B cell (primary cell): ENCODE measurements at regions not wholly inside any gene's neighbourhood (a gene's known extent, or its start where the extent isn't known, plus 50 kb on each side); places are given as distances from the start of the nearest gene placed in this dataset.

Experiments used
- ATAC-seq: fragments of 200-7000 bp; cut with Tn5 transposase; one replicate; pipeline ENCODE4 v1.10.0; 2021; ENCODE audit warnings: low read depth, mild to moderate bottlenecking, moderate number of reproducible peaks, moderate library complexity
- CTCF ChIA-PET: fragments of 350-600 bp; sonication (Branson Sonifier 250); formaldehyde crosslinking; loops from one replicate; lab custom pipeline; 2021; ENCODE audit warnings: antibody characterized with exemption, inconsistent platforms; lab: Charles Lee
- POLR2A ChIA-PET: fragments of 350-600 bp; sonication (Branson Sonifier 250); formaldehyde crosslinking; loops from one replicate; lab custom pipeline; 2021; ENCODE audit warnings: antibody characterized with exemption; lab: Charles Lee
- DNase-seq: peaks from one replicate; pipeline ENCODE4 v3.0.0; 2013
- H2AFZ ChIP-seq: 2 replicates; pipeline ENCODE4 v1.6.1; 2012; ENCODE audit warnings: mild to moderate bottlenecking, low read depth, low read length; ENCODE audit not compliant: insufficient read depth, poor library complexity, severe bottlenecking
- H3K27ac ChIP-seq, 2 donors: 1 replicate in 1 of 2; 2 replicates in 1 of 2; pipeline ENCODE4 v1.5.1; 2012 to 2013; ENCODE audit warnings: low read length in 2 of 2, mild to moderate bottlenecking in 2 of 2, moderate library complexity in 1 of 2
- H3K27me3 ChIP-seq, 4 experiments: fragments of 200-600 bp in 1 of 4; sonication (generic) in 1 of 4; replicated peaks in 1 of 4; 1 replicate in 2 of 4; 2 replicates in 2 of 4; pipeline versions ENCODE4 v1.6.1 to v1.7.0; 2013 to 2016; ENCODE audit warnings: low read length in 3 of 4, mild to moderate bottlenecking in 2 of 4, mixed read lengths in 1 of 4, moderate library complexity in 1 of 4; ENCODE audit not compliant: insufficient read depth in 4 of 4, control insufficient read depth in 3 of 4; ENCODE audit errors: control extremely low read depth in 1 of 4
- H3K36me3 ChIP-seq, 2 experiments: replicated peaks in 1 of 2; 1 replicate in 1 of 2; 2 replicates in 1 of 2; pipeline versions ENCODE4 v1.6.1 to v1.7.1; 2013; ENCODE audit warnings: low read length in 1 of 2; ENCODE audit not compliant: insufficient read depth in 2 of 2, control insufficient read depth in 1 of 2; ENCODE audit errors: control extremely low read depth in 1 of 2, extremely low read depth in 1 of 2
- H3K4me1 ChIP-seq, 2 donors: fragments of 200-600 bp in 1 of 2; sonication (generic) in 1 of 2; 1 replicate in 1 of 2; 2 replicates in 1 of 2; pipeline versions ENCODE4 v1.5.1 to v1.6.1; 2013 to 2017; ENCODE audit warnings: low read length in 2 of 2; ENCODE audit not compliant: control insufficient read depth in 2 of 2, insufficient read depth in 2 of 2
- H3K4me2 ChIP-seq: replicated peaks from 2 replicates; pipeline ENCODE3; 2012; ENCODE audit warnings: mild to moderate bottlenecking, low read depth, low read length; ENCODE audit not compliant: poor library complexity, severe bottlenecking
- H3K4me3 ChIP-seq, 5 experiments: fragments of 200-600 bp in 1 of 5; sonication (generic) in 1 of 5; 1 replicate in 3 of 5; 2 replicates in 2 of 5; pipeline versions ENCODE4 v1.5.1 to v1.7.0; 2011 to 2016; ENCODE audit warnings: low read length in 4 of 5, mild to moderate bottlenecking in 4 of 5, low read depth in 2 of 5, control low read depth in 1 of 5, moderate library complexity in 1 of 5; ENCODE audit not compliant: insufficient read depth in 1 of 5; ENCODE audit errors: control extremely low read depth in 1 of 5, extremely low read depth in 1 of 5
- H3K79me2 ChIP-seq: fragments of 200-600 bp; sonication (generic); one replicate; pipeline ENCODE4 v1.6.0; 2016; ENCODE audit warnings: low read length; ENCODE audit not compliant: control insufficient read depth, insufficient read depth
- H3K9ac ChIP-seq: fragments of 200-600 bp; sonication (generic); 2 replicates; pipeline ENCODE4 v1.6.1; 2017; ENCODE audit warnings: mild to moderate bottlenecking, low read length, moderate library complexity
- H3K9me3 ChIP-seq, 3 donors: one replicate each; pipeline versions ENCODE4 v1.6.1 to v1.7.1; 2013; ENCODE audit warnings: low read length in 2 of 3; ENCODE audit not compliant: control insufficient read depth in 2 of 3, insufficient read depth in 1 of 3; ENCODE audit errors: control extremely low read depth in 1 of 3
- H4K20me1 ChIP-seq: 2 replicates; pipeline ENCODE4 v1.6.0; 2012; ENCODE audit warnings: mild to moderate bottlenecking, low read length; ENCODE audit not compliant: insufficient read depth, control insufficient read depth, poor library complexity, severe bottlenecking
- H3K27ac Mint-ChIP-seq: one replicate; pipeline ENCODE4 v1.8.0; 2021; ENCODE audit warnings: mixed read lengths
- H3K27me3 Mint-ChIP-seq: one replicate; pipeline ENCODE4 v1.8.0; 2021; ENCODE audit warnings: mixed read lengths
- H3K4me1 Mint-ChIP-seq: one replicate; pipeline ENCODE4 v1.8.0; 2021; ENCODE audit warnings: mixed read lengths
- H3K4me3 Mint-ChIP-seq: one replicate; pipeline ENCODE4 v1.8.0; 2021; ENCODE audit warnings: mixed read lengths
- H3K9me3 Mint-ChIP-seq: one replicate; pipeline ENCODE4 v1.8.0; 2022; ENCODE audit warnings: mixed read lengths; ENCODE audit not compliant: insufficient read depth
- EZH2 ChIP-seq: IDR thresholded peaks from 2 replicates; pipeline ENCODE4 v1.6.1; 2012; ENCODE audit warnings: borderline replicate concordance, low read depth, mild to moderate bottlenecking, moderate library complexity, low read length; ENCODE audit not compliant: insufficient read depth, poor library complexity, severe bottlenecking
- WGBS: methylation state at CpG from one replicate; pipeline ENCODE4 v1.1.5; 2013; ENCODE audit warnings: missing lambda C conversion rate; ENCODE audit not compliant: insufficient coverage; 5-methylcytosine and 5-hydroxymethylcytosine counted together
- intact Hi-C: fragments of 100-400 bp; cut with micrococcal nuclease; formaldehyde crosslinking; loops from one replicate; pipeline ENCODE4 v1.10.0; 2022
- TF ChIP-seq, protein P1 (sequence below): fragments of 200-600 bp; IDR thresholded peaks from one replicate; pipeline ENCODE4 v1.8.0; 2022; ENCODE audit warnings: antibody characterized with exemption, mild to moderate bottlenecking

DNA sequence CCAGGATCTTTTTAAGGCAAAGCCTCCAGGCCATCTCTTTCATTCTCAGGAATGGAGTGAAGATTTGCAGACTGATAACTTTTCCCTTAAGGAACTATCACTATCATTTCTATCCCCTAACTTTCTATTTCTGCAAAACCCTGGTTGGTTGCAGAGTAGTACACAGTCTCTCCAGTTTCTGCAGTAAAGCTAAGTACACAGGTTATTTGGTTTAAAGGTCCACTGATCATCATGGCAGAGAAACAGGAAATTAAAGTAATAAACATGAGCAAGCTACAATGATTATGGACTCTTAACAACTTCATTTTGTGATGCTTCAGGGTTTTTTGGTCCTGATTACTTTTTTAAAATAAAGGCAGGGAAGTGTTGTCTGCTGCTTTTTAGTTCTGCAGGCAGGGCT is 890.0 kb upstream of the DDX18 start:
- no peak for DNase-seq
- TF ChIP-seq, protein P1, sequence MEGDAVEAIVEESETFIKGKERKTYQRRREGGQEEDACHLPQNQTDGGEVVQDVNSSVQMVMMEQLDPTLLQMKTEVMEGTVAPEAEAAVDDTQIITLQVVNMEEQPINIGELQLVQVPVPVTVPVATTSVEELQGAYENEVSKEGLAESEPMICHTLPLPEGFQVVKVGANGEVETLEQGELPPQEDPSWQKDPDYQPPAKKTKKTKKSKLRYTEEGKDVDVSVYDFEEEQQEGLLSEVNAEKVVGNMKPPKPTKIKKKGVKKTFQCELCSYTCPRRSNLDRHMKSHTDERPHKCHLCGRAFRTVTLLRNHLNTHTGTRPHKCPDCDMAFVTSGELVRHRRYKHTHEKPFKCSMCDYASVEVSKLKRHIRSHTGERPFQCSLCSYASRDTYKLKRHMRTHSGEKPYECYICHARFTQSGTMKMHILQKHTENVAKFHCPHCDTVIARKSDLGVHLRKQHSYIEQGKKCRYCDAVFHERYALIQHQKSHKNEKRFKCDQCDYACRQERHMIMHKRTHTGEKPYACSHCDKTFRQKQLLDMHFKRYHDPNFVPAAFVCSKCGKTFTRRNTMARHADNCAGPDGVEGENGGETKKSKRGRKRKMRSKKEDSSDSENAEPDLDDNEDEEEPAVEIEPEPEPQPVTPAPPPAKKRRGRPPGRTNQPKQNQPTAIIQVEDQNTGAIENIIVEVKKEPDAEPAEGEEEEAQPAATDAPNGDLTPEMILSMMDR, result no peak
- TF ChIP-seq EZH2, result no peak
- Mint-ChIP-seq H3K27ac (no peak overlapping the region), H3K27me3 (no peaks in the 10 kb centered on the region), H3K4me1 (no peaks in the 10 kb centered on the region), H3K4me3 (no peak overlapping the region), H3K9me3 (peaks cover 3% of the 10 kb centered on the region)
- ChIA-PET CTCF (no interaction called here), POLR2A (no interaction called here)
- Histone ChIP-seq H3K27me3 (no peaks in the 10 kb centered on the region), H2AFZ (no peak overlapping the region), H3K9ac (no peak overlapping the region), H3K9me3 (no peaks in the 10 kb centered on the region), H3K27ac (no peak overlapping the region), H3K4me2 (no peak overlapping the region), H3K36me3 (no peaks in the 10 kb centered on the region), H3K4me3 (no peak overlapping the region), H3K79me2 (no peaks in the 10 kb centered on the region), H4K20me1 (no peaks in the 10 kb centered on the region), H3K4me1 (no peaks in the 10 kb centered on the region)
- intact Hi-C loops, result no loop called here
- ATAC-seq, result no peak

DNA sequence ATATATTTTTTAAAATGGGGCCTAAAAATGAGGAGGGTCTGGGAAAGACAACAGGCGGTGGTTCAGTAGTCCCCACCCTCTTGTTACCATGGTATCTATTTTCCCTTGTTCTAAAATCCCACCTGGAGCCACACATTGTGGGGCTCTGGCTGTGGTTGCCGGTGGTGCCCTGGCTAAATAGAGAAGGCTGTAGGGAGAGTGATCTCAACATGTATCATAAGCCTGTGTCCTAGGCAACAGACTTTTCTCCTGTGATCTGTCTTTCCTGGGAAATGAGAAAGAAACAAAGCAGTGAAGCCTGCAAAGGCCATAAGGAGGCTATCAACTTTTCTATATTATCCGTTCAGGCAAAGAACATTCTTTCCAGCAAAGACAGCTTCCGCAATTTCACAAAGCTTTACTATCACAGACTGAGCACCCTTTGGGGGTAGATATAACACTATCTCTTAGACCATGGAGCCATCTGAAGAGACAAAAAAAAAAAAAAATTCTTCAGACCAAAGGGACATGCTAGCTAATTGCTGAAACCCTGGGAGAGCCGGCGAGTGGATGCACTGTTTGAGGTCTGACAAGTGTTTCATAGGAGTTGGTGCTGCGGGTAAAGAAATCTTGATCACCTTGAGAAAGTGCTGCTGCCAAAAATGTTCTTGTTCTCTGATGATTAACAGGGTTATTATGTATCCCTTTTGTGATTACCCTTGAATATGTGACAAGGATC is 879.2 kb upstream of the DDX18 start:
- 86% methylated on average over 4 of the region's 7 CpGs for WGBS
- ATAC-seq, result no peak

More for the DNA sequence above, 879.2 kb upstream of the DDX18 start:
- DNase-seq, result no peak
- Histone ChIP-seq H2AFZ (no peak overlapping the region), H3K9me3 (no peaks in the 10 kb centered on the region), H3K27ac (no peak overlapping the region), H3K27me3 (no peaks in the 10 kb centered on the region), H3K4me3 (no peak overlapping the region), H3K36me3 (no peaks in the 10 kb centered on the region), H4K20me1 (no peaks in the 10 kb centered on the region), H3K9ac (no peak overlapping the region), H3K4me2 (no peak overlapping the region), H3K4me1 (no peaks in the 10 kb centered on the region), H3K79me2 (no peaks in the 10 kb centered on the region)
- intact Hi-C loops, result no loop called here
- no peak for TF ChIP-seq EZH2
- TF ChIP-seq, protein P1, result no peak
- POLR2A ChIA-PET, result no interaction called here
- Mint-ChIP-seq H3K4me1 (no peaks in the 10 kb centered on the region), H3K27me3 (no peaks in the 10 kb centered on the region), H3K4me3 (no peak overlapping the region), H3K27ac (no peak overlapping the region), H3K9me3 (peaks cover 4% of the 10 kb centered on the region)
- CTCF ChIA-PET, result no interaction called here
